Activated T-cell treated with anti-CD3 and anti-CD28 coated beads, Interleukin-2, amount 50 U/mL, for 24 hours (primary cell): ENCODE measurements at regions not wholly inside any gene's neighbourhood (a gene's known extent, or its start where the extent isn't known, plus 50 kb on each side); places are given as distances from the start of the nearest gene placed in this dataset.

ENCODE experiments used
- DNase-seq: peaks from one replicate; pipeline ENCODE4 v3.0.0-alpha.2; 2020
- H3K27ac Mint-ChIP-seq: 2 replicates; pipeline ENCODE4 v1.8.0; 2020; ENCODE audit warnings: mild to moderate bottlenecking, mixed read lengths
- H3K27me3 Mint-ChIP-seq: 2 replicates; pipeline ENCODE4 v1.8.0; 2020; ENCODE audit warnings: mixed read lengths
- H3K36me3 Mint-ChIP-seq: 2 replicates; pipeline ENCODE4 v1.8.0; 2020; ENCODE audit warnings: low read depth, mixed read lengths
- H3K4me1 Mint-ChIP-seq: 2 replicates; pipeline ENCODE4 v1.8.0; 2020; ENCODE audit warnings: low read depth, mixed read lengths
- H3K4me3 Mint-ChIP-seq: 2 replicates; pipeline ENCODE4 v1.8.0; 2020; ENCODE audit warnings: mild to moderate bottlenecking, moderate library complexity, mixed read lengths
- H3K9me3 Mint-ChIP-seq: 2 replicates; pipeline ENCODE4 v1.8.0; 2020; ENCODE audit warnings: mixed read lengths

DNA sequence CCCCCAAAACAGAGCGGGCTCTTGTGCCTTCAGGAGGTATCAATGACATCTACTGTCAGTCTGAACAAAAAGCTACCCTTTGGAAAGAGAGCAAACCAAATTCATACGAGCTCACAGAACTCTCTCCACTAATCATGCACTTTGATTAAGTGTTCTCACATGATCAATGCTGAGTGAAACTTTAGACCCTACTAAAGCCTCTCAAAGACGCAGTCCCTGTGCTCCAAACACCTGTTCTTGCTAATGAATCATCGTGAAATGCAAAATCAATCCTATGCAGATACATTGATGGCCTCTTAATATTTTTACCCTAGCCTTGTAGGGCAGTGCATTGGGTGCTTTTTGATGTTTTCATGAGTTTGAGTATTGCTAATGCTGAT, 113.4 kb downstream of the ZBTB18 start:
- Mint-ChIP-seq H3K4me3 (no peak overlapping the region), H3K9me3 (no peaks in the 10 kb centered on the region), H3K27ac (no peak overlapping the region), H3K36me3 (no peaks in the 10 kb centered on the region), H3K27me3 (no peaks in the 10 kb centered on the region), H3K4me1 (no peaks in the 10 kb centered on the region)
- no peak for DNase-seq

DNA sequence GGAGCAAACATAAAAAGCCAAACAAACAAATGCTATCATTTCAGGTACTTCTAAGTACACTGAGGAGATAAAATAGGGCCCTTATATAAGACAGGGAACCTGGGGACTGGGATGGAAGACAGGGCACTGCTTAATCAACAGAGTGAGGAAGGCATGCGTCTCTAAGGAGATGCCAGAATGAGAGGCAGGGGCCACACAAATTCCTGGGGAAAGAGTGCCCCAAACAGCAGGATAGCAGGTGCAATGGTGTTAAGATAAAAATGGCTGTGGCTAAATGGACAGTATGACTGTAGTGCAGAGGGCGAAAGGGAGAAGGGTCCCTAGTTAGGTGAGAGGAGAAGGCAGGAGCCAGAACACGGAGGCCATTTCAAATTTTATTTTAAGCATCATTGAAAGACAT, 113.9 kb downstream of the ZBTB18 start:
- Mint-ChIP-seq H3K27me3 (no peaks in the 10 kb centered on the region), H3K4me1 (no peaks in the 10 kb centered on the region), H3K27ac (no peak overlapping the region), H3K36me3 (no peaks in the 10 kb centered on the region), H3K9me3 (no peaks in the 10 kb centered on the region), H3K4me3 (no peak overlapping the region)
- DNase-seq: no peak

DNA sequence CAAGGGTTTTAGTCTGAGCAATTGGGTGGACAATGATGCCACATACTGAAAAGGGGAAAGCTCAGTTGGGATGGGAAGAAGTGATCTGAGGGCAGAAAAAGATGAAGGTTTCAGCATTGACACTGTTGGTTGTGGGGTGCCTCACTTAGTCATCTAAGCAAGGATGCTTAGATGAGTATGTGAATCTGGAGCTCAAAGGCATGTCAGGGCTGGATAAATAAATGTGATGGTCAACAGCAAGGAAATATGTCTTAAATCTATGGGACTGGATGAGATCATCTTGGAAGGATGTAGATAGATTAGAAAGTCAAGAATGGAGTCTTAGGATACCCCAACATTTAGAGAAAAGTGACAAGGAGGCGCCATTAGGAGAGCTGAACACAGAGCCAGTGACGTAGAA, 114.6 kb downstream of the ZBTB18 start:
- no peak overlapping the region for H3K4me3 Mint-ChIP-seq
- DNase-seq: no peak
- H3K4me1 Mint-ChIP-seq: no peaks in the 10 kb centered on the region
- H3K9me3 Mint-ChIP-seq: no peaks in the 10 kb centered on the region
- no peaks in the 10 kb centered on the region for H3K27me3 Mint-ChIP-seq
- no peak overlapping the region for H3K27ac Mint-ChIP-seq
- H3K36me3 Mint-ChIP-seq: no peaks in the 10 kb centered on the region

DNA sequence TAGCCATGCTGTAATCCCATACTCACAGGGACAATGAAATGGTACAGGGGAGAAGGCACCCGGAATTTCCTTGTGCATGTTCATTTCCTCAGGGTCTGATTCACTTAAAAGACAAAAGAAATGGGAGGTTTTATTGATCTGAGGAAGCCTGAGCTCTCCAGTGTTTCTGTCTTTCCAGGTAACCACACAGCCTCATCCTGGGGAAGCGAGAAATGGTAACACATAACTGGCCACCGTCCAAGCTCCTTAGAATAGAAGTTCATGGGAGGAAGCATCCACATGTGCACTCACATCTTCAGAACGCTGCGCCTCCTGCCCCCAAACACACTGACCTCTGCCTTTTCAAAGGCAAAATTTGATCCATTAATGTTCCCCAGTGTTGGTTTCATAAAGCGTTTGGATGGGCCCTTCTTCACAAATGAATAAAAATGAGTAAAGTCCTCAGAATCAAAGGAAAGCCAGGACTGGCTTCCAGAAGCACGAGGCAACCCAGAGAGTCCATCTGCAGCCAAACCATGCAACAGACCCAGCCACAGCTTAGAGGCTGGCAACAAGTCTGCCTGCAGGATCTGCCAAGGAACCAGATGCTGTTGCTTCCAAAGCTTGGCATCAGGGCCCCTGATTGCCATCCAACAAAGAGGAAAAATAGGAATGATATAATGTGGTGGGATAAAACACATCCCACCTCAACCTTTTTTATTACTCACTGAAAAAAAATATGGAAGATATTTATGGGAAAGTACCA, 120.3 kb downstream of the ZBTB18 start:
- no peak overlapping the region for H3K27ac Mint-ChIP-seq

DNA sequence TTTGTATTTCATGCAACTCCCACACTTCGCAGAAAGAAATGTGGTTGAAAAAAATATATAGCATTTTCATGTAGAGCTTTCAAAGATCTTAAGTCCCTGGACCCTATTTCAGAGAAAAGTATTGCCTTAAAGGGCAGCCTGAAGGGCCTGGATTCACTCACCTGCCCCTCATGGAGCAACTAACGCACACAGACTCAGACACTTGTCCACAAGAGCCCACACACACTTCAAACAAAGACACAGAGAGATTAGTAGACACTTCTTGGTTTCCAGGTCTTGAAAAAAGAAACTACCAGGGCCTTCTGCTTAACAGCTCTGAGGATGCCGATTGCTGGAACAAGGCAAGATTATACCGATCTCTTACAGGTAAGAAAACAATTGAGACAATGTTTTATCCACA, 122.2 kb downstream of the ZBTB18 start:
- H3K36me3 Mint-ChIP-seq: no peaks in the 10 kb centered on the region
- no peaks in the 10 kb centered on the region for H3K9me3 Mint-ChIP-seq
- no peak overlapping the region for H3K27ac Mint-ChIP-seq
- no peaks in the 10 kb centered on the region for H3K27me3 Mint-ChIP-seq
- no peak for DNase-seq
- H3K4me3 Mint-ChIP-seq: no peak overlapping the region
- no peaks in the 10 kb centered on the region for H3K4me1 Mint-ChIP-seq

More for the DNA sequence above, 120.3 kb downstream of the ZBTB18 start:
- Mint-ChIP-seq H3K4me3 (no peak overlapping the region), H3K9me3 (no peaks in the 10 kb centered on the region), H3K4me1 (no peaks in the 10 kb centered on the region), H3K27me3 (no peaks in the 10 kb centered on the region), H3K36me3 (no peaks in the 10 kb centered on the region)
- DNase-seq: no peak

DNA sequence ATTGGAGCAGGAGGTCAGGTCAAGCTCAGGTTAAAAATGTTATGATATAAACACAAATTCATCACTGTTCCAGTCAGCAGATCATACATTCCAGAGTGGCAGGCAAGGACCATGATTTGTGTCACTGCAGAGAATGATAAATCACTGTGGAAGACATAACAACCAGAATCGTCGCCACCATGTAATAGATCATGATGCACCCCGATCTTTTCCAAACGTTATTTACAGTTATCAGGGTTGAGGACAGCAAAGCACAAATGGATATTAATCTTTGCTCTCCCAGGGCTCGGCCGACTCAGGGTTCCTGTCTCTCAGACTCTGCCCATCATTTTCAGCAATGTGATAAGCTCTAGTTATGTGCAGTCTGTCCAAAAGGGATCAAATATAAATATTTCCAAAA, 122.7 kb downstream of the ZBTB18 start:
- Mint-ChIP-seq H3K27me3 (no peaks in the 10 kb centered on the region), H3K4me3 (no peak overlapping the region), H3K36me3 (no peaks in the 10 kb centered on the region), H3K27ac (no peak overlapping the region), H3K9me3 (no peaks in the 10 kb centered on the region), H3K4me1 (no peaks in the 10 kb centered on the region)
- no peak for DNase-seq

DNA sequence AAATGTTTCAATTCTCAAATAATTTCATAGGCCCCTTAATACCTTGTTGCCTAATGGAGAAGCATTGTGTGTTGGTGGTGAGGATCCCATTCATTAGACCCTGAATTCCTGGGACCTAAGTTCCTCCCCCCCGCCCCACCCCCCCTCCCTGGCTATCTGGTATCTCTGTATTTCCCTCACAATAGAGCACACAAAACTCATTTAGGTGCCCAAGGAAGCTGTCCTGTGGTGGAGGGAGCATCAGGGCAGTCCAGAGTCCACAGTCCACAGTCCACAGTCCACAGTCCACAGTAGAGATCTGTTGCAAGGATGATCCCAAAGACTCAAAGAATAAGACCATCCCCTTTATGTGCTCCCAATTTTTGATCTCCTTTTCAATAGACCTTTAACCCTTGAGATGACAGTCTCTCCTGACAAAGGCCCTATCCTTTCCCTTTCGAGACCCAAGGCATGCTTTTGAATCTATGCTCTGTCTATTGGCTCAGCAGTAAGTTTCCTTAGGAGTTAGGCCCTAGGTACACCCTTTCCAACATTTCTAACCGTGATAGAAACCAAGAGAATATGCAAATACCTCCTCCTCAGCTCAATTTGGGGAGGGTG, 123.9 kb downstream of the ZBTB18 start:
- Mint-ChIP-seq H3K27me3 (no peaks in the 10 kb centered on the region), H3K9me3 (no peaks in the 10 kb centered on the region), H3K36me3 (no peaks in the 10 kb centered on the region), H3K4me3 (no peak overlapping the region), H3K4me1 (no peaks in the 10 kb centered on the region), H3K27ac (no peak overlapping the region)
- no peak for DNase-seq

DNA sequence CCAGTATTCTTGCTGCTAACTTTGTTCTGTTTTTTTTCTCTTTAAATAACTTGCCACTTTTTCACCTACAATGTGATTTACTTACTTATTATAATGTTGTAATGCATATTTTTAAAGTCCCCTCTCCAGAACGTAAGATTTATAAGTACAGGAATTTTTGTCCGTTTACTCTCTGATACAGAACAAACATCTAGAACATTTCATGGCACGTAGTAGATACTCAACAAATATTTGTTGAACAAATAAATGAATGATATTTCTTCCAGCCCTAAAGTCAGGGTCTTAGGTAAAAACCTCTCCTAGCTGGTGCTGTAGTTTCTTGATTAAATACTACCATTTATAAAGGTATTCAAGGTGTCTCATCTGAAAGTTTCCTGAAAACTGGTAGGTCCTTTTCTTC, 125.1 kb downstream of the ZBTB18 start:
- no peak overlapping the region for H3K27ac Mint-ChIP-seq
- H3K4me1 Mint-ChIP-seq: no peaks in the 10 kb centered on the region
- no peak overlapping the region for H3K4me3 Mint-ChIP-seq
- no peak for DNase-seq
- no peaks in the 10 kb centered on the region for H3K9me3 Mint-ChIP-seq
- no peaks in the 10 kb centered on the region for H3K36me3 Mint-ChIP-seq
- no peaks in the 10 kb centered on the region for H3K27me3 Mint-ChIP-seq

DNA sequence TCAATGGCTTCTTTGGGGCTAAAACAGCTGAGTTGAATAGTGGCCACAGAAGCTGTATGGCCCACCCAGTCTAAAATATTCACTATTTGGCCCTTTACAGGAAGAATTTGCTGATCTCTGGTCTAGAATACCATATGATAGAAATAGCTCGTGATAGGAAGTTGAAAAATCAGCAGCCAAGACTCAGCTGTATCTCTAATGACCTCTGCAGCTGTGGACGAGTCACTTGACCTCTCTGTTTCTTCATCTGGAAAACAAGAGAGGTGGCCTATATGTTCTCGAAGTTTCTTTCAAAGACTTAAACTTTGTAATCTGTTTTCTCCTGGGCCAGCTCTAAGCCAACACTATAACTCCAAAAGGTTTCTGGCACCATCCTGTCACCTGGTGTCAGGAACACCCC, 129.2 kb downstream of the ZBTB18 start:
- Mint-ChIP-seq H3K36me3 (no peaks in the 10 kb centered on the region), H3K27me3 (no peaks in the 10 kb centered on the region), H3K27ac (no peak overlapping the region), H3K9me3 (no peaks in the 10 kb centered on the region), H3K4me1 (no peaks in the 10 kb centered on the region), H3K4me3 (no peak overlapping the region)
- no peak for DNase-seq

DNA sequence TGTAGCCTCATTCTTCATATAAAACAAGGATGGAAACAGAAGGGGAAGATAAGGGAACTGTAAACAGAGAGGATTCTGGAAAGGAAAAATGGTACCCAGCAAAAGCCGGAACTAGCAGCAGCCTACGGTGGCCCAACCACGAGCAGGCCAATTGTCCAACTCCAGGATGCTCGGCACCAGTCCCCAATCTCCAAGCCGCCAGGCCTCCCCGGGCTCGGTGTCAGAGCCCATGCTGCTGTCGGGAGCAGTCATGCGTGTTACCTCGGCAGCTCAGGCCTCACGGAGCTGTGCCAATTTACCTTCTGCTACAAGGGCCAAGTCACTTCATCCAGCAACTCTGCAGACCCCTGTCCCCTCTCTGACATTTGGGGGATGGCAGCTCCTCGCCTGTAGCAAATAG, 130.8 kb downstream of the ZBTB18 start:
- Mint-ChIP-seq H3K4me1 (no peaks in the 10 kb centered on the region), H3K27ac (no peak overlapping the region), H3K27me3 (no peaks in the 10 kb centered on the region), H3K9me3 (no peaks in the 10 kb centered on the region), H3K36me3 (no peaks in the 10 kb centered on the region), H3K4me3 (no peak overlapping the region)
- no peak for DNase-seq

DNA sequence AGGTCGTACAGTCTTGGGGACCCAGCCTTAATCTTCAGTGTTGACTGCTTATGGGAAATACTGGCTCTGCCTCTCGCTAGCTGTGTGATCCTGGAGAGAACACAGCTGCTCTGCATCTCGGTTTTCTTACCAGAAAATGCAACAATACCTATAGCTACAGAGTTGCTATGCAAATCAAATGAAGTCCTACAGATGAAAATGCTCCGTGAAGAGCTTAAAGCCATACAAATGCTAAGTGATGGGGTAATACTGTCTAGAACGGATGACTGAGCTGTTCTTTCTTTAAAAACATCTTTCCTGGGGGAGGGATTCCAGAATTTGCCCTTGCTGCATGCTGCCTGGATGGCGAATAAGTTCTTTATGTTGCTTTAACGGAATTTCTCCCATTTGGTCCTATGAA, 132.0 kb downstream of the ZBTB18 start:
- Mint-ChIP-seq H3K4me3 (no peak overlapping the region), H3K4me1 (no peaks in the 10 kb centered on the region), H3K27ac (no peak overlapping the region), H3K36me3 (no peaks in the 10 kb centered on the region), H3K9me3 (no peaks in the 10 kb centered on the region), H3K27me3 (no peaks in the 10 kb centered on the region)
- DNase-seq: no peak

DNA sequence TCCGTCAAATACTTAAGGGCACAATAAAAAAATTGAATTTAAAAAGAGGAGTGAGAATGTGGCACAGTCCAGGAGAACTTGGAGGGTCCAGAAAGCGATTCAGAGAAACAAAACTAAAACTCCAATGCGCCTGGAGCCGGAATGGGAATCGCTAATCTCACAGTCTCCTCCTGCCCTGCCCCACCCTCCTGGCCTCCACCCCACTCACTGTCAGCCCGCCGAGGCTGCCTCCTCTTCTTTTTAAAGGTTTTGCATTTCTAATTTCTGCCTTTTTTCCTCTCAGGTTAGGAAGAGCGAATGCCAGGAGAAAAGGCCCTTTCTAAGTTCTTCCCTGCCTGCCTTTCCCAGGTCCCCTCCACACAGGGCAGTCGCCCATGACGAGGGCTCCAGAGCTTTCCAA, 135.3 kb downstream of the ZBTB18 start:
- H3K4me1 Mint-ChIP-seq: no peaks in the 10 kb centered on the region

DNA sequence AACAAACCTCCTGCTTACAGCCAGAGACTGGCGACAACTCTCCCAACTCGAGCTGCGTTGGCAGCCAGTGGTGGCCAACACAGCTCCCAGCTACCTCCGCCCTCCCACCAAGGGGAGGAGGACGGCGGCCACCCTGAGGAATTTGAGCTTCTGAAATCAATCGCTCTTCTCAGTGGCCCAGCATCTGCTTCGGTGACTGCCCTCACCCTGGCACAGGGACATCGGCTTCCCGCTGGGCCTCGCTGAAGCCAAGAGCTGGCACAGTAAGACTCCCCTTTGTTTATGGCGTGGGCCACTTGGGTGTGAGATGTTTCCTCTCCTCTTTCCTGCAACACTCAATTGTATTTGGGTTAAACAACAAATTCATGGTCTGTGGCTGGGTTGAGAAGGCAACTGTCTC, 136.2 kb downstream of the ZBTB18 start:
- Mint-ChIP-seq H3K27me3 (no peaks in the 10 kb centered on the region), H3K36me3 (no peaks in the 10 kb centered on the region), H3K4me1 (no peaks in the 10 kb centered on the region), H3K4me3 (no peak overlapping the region), H3K27ac (no peak overlapping the region), H3K9me3 (peaks cover 2% of the 10 kb centered on the region)
- no peak for DNase-seq

More for the DNA sequence above, 135.3 kb downstream of the ZBTB18 start:
- Mint-ChIP-seq H3K4me3 (no peak overlapping the region), H3K27me3 (no peaks in the 10 kb centered on the region), H3K27ac (no peak overlapping the region), H3K9me3 (peaks cover 2% of the 10 kb centered on the region), H3K36me3 (no peaks in the 10 kb centered on the region)
- DNase-seq: no peak

DNA sequence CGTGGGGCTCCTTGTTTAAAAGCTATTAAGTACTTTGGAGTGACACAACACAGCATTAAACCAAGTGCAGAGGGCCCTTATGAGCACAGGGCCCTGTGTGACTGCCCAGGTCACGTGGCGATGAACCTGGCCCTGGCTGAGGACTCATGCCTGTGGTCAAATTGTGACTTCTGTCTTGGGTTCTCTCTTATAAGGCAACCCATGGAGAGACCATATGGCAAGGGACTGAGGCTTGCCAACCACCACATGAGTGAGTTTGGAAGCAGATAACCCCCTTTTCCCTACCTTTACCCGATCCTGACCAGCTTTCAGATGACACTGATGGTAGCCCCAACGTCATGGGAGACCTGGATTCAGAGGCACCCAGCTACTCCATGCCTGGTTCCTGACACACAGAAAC, 140.5 kb downstream of the ZBTB18 start:
- no peaks in the 10 kb centered on the region for H3K36me3 Mint-ChIP-seq
- no peak overlapping the region for H3K4me3 Mint-ChIP-seq
- H3K4me1 Mint-ChIP-seq: no peaks in the 10 kb centered on the region
- no peaks in the 10 kb centered on the region for H3K27me3 Mint-ChIP-seq
- peaks cover 2% of the 10 kb centered on the region for H3K9me3 Mint-ChIP-seq
- no peak for DNase-seq
- no peak overlapping the region for H3K27ac Mint-ChIP-seq

DNA sequence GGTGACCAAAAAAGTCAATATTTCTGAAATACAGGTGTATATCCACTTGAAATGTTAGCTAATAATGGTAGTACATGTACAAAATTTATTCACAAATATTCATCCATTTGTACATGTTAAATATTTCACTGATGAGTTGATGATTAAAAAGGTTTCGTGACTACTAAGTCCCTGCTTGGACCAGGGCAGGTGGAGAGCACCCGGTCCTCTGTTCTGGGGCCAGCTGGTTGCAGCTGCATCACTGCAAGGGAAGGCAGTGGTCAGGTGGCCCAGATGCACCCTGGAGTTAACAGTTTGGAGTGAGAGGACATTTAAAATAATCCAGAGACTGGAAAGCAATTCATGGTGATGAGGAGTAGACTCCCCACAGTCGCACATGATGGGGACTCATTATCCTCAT, 141.2 kb downstream of the ZBTB18 start:
- Mint-ChIP-seq H3K27ac (no peak overlapping the region), H3K4me3 (no peak overlapping the region), H3K4me1 (no peaks in the 10 kb centered on the region), H3K36me3 (no peaks in the 10 kb centered on the region), H3K9me3 (peaks cover 2% of the 10 kb centered on the region), H3K27me3 (no peaks in the 10 kb centered on the region)
- DNase-seq: no peak
